ENCODE measurements at regions not wholly inside any gene's neighbourhood (a gene's known extent, or its start where the extent isn't known, plus 50 kb on each side); places are given as distances from the start of the nearest gene placed in this dataset.
"Not testable (repeated sequence)": the region's sequence is repeated elsewhere in the genome, so short reads cannot be mapped to it uniquely, and the experiment has no call there.

- intact Hi-C loops (cut with micrococcal nuclease): no loop called here
- Histone ChIP-seq H3K9me3 (replicated peaks) (no peaks in the 10 kb centered on the region), H3K4me1 (peaks cover 15% of the 10 kb centered on the region), H3K27ac (replicated peaks) (no peak overlapping the region), H3K36me3 (no peaks in the 10 kb centered on the region), H3K27me3 (ENCODE audit: low read depth) (no peaks in the 10 kb centered on the region), H3K4me3 (no peak overlapping the region)
- no peak for DNase-seq
- no peak for TF ChIP-seq CTCF (IDR thresholded peaks at IDR 0.05; ENCODE audit: borderline replicate concordance)
Observed at GRCh38 chr2:11945139-11946126, 199.0 kb downstream of the LPIN1 start.

- Histone ChIP-seq H3K27me3 (ENCODE audit: low read depth) (no peaks in the 10 kb centered on the region), H3K4me3 (no peak overlapping the region), H3K4me1 (no peaks in the 10 kb centered on the region), H3K9me3 (replicated peaks) (no peaks in the 10 kb centered on the region), H3K36me3 (no peaks in the 10 kb centered on the region), H3K27ac (replicated peaks) (no peak overlapping the region)
- intact Hi-C loops (cut with micrococcal nuclease): no loop called here
- DNase-seq: no peak
- no peak for TF ChIP-seq CTCF (IDR thresholded peaks at IDR 0.05; ENCODE audit: borderline replicate concordance)
Observed at GRCh38 chr2:11947956-11948355, 201.5 kb downstream of the LPIN1 start.

GRCh38 chr2:11949732-11950523 is 203.5 kb downstream of the LPIN1 start:
- DNase-seq: no peak
- no peak for TF ChIP-seq CTCF (IDR thresholded peaks at IDR 0.05; ENCODE audit: borderline replicate concordance)
- intact Hi-C loops (cut with micrococcal nuclease): no loop called here
- Histone ChIP-seq H3K27ac (replicated peaks) (no peak overlapping the region), H3K27me3 (ENCODE audit: low read depth) (no peaks in the 10 kb centered on the region), H3K9me3 (replicated peaks) (no peaks in the 10 kb centered on the region), H3K4me3 (no peak overlapping the region), H3K36me3 (no peaks in the 10 kb centered on the region), H3K4me1 (no peaks in the 10 kb centered on the region)

- Histone ChIP-seq H3K27me3 (ENCODE audit: low read depth) (no peaks in the 10 kb centered on the region), H3K9me3 (replicated peaks) (no peaks in the 10 kb centered on the region), H3K36me3 (no peaks in the 10 kb centered on the region), H3K4me3 (no peak overlapping the region), H3K4me1 (no peaks in the 10 kb centered on the region), H3K27ac (replicated peaks) (no peak overlapping the region)
- TF ChIP-seq CTCF (IDR thresholded peaks at IDR 0.05; ENCODE audit: borderline replicate concordance): no peak
- no peak for DNase-seq
- intact Hi-C loops (cut with micrococcal nuclease): no loop called here
Observed at GRCh38 chr2:11950896-11951295, 204.5 kb downstream of the LPIN1 start.

GRCh38 chr2:11951492-11951891 is 205.1 kb downstream of the LPIN1 start:
- DNase-seq; intact Hi-C loops (cut with micrococcal nuclease); H3K36me3 ChIP-seq; H3K9me3 ChIP-seq (replicated peaks); H3K4me1 ChIP-seq; H3K27ac ChIP-seq (replicated peaks); H3K27me3 ChIP-seq (ENCODE audit: low read depth); H3K4me3 ChIP-seq: not testable (repeated sequence)

Data from left ventricle myocardium inferior (tissue), 1 donor.